HG03354 (cell line): ENCODE measurements at regions not wholly inside any gene's neighbourhood (a gene's known extent, or its start where the extent isn't known, plus 50 kb on each side); places are given as distances from the start of the nearest gene placed in this dataset.
"Not testable (repeated sequence)": the region's sequence is repeated elsewhere in the genome, so short reads cannot be mapped to it uniquely, and the experiment has no call there.

ENCODE experiments used
- ATAC-seq: cut with Tn5 transposase; IDR thresholded peaks from one replicate; pipeline ENCODE4 v1.9.1; 2021; ENCODE audit warnings: mild to moderate bottlenecking; ENCODE audit not compliant: unreplicated experiment, poor library complexity, severe bottlenecking

DNA sequence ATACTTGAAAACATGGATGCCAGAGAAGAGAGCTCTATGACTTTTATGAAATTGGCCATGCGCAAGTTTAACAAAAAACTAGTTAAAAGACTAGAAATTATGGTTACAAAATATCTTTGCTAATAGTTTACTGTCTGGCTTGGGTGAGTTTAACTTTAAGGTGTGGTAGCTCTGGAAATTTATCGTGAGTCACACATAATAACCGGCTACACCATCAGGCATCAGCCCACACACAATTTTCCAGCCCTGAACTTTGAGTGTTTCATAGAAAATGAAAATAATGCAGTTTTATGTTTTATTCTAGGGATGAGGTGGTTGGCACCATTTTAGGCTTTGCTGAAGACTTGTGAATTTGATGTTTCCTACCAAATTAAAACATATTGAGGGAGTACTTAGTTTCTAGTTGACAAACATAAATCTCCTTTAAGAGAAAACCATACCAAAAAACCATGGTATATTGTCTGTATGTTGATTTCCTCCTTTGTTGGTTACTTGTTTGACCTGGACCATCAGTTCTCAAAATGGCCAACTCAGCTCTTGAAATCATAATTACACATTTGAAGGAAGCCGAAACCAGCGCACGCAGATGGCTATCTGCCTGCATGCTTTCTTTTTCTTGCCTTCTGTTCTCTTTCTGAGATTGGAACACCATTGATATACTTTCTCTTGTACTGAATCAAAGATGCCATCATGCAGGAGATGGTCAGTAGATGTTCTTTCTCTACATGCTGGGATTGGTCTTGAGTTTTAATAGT is 125.1 kb downstream of the AKAP11 start:
- ATAC-seq: no peak

DNA sequence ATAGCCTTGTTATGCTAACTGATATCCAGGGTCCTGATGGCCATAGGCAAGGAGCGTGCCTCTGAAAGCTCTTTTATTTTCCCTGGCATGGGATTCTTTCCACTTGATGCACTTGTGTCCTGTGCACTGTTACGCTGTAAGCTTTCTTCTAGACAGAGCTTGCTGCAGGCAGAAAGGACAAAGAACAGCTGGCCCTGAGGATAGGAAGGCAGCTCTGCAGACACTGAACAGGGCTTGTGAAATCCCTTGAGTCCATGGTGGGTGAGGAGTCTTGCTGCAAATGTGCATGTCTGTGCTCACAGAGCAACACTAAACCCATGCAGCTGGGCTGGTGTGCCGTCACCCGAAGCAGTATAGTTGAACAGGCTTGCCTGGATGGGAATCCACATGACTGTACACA is 126.6 kb downstream of the AKAP11 start:
- no peak for ATAC-seq

DNA sequence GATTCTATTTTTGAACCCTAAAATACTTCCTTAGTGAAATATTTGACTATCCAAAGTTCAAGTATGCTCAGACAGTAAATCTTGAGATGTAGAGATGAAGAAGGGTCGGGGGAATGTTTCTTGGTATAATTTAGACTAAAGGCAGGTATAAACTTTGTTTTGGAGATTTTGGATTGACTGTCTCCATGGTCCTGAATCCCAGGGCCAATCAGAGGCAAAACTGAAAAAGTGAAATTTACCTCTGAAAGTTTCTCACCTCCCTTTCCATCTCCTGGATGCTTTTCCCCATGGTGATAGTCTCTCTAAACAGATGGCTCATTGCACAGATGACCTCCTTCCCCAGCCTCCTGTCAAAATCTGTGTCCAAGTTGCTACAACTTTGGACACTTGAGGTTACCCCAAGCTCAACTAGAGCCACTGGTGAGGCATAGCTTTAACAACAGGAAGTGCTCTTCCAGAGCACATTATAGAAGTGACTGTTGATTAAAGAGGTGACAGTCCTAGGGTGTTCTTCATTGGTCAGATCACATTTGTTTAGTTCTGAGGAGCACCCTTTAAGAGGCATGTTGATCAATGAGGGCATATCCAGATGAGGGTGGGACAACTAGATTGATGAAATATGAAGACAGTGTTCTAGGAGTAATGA is 128.4 kb downstream of the AKAP11 start:
- no peak for ATAC-seq

DNA sequence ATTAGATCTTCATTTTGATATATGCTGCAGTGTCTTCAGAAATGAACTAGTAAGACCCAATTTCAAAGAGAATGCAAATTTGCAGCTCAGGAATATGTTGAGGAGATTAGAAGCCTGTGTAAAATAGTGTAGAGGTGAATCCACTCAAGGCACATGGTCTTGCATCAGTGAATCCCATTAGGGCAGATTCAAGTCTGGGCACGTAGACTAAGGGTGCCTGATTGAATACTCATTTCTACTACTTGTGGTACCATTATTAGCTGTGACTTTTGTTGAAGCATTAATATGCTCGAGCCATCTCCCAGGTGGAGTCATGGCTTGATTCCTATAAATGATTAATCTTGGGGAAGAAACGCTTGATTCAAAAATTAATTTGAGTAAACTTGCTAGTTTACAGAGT is 129.4 kb downstream of the AKAP11 start:
- no peak for ATAC-seq

DNA sequence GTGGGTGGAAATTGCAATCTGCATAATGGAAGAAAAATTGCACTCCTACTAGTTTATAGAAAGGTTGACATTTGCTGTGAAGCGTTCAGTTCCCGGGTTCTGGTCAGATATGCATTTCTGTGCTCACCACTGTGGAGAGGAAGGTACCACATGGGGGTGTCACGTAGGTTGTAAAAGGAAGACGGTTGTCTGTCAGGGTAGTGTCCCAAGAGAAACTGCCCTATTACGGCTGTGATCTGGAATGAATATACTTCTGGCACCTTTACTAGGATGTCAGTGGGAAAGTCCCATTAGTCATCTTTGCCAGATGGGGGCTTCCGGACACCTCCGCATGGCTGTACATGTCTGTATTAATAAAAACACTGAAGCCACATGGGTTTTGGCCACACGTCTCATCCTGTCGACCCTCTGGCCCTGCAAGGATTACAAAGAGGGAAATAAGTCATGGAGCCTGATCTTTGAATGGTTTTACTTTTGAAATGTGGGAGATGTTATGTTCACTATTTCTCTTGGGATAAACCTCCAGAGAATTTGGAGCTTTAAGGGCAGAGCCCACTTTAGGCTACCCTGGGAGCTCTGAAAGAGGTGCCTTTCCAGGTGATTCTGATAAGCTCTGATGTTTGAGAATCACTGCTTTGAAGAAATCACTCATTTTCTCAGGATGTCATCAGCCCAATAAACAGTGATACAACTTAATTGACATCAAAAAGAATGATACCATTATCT is 133.9 kb downstream of the AKAP11 start:
- ATAC-seq: peak; percentile 80

DNA sequence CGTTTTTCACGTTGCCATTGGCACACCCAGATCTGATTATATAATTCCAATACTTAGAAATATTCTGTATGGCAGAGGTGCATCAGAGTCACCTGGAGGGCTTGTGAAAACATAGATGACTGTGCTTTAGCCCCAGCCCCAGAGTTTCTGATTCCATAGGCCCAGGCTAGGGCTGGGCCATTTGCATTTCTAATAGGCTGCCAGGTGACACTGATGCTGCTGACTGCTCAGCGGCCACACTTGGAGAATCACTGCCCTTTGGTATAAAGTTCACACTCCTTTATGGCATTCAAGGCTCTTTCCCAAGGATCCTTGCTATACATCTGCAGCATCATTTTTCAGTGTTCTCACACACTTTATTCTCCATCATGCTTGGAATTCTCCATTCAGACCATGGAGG is 137.1 kb downstream of the AKAP11 start:
- no peak for ATAC-seq

DNA sequence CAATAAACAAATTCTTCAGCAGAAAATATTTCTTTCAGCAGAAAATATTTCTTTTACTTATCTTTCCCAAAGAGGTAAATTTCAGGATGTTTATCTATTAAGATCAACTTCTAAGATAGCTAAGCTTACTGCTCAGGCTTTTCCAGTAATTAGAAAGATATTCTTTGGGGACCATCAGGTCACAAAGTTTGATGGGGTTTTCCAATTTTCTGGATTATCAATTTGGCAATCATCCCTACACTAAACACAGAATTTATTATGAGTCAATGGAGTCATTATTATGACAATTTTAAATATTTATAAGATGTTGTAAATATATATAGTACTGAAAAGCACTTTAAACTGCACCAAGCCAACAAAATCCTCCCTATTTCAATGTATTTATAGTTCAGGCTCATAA is 137.6 kb downstream of the AKAP11 start:
- ATAC-seq: no peak

DNA sequence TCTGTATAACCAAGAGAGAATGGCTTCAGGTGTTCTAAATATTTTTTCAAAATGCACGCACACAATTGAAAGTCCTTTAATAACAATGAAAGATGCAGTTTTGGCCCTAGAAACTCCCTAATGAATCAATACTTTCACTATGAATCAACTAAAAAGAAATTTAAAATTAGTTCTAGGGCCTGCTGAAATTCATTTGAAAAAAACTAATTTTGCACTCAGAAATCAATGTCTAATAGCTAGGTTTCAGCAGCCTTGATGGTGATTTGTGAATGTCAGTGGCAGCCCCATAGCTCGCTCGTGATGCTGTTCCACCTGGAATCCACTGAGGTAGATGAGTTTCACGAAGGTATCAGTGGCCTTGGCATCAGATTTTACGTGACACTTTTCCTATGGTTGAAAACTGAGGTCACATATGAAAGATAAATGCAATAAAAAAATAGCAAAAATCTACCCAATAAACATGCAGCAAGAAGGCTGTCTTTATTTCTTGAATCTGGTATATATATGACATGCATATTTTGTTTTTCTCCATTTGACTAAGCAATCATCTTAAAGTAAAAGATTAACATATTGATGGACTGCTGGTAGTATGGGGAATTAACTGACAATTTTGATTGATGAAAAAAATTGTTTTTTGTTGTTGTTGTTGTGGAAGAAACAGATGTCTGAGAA is 141.0 kb downstream of the AKAP11 start:
- peak; percentile 61 for ATAC-seq

DNA sequence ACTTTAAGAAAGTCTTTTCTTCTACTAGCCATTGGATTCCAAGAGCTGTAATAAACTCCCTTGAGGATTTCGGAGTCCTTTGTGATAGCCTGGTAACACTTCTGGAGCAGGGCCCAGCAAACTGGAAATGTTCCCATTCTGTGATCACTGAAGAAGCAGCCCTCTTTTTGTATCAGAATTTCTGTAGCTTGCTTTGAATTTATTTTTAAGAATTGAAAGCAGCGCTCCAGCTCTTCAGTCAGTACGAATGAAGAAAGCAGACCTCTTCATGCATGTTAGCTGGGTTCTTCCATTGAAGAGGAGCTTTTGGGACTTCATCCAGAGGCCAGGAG is 141.5 kb downstream of the AKAP11 start:
- no peak for ATAC-seq

DNA sequence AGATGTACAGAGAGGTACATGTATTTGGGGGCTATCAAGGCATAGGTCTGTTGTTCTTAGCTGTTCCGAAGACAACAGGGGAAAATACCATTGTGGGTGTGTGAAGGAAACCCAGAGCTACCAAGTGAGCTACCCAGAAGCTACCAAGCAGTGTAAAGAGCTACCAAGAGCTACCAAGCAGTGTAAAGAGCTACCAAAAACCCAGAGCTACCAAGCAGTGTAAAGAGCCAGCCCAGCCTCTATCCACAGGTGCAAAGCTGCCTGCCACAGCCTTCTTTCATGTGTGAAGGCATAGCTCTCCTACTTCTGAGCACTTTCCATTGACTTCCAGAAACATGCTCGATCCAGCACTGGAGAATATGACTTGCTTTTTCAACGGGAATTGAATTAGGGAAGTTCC is 145.7 kb downstream of the AKAP11 start:
- no peak for ATAC-seq

DNA sequence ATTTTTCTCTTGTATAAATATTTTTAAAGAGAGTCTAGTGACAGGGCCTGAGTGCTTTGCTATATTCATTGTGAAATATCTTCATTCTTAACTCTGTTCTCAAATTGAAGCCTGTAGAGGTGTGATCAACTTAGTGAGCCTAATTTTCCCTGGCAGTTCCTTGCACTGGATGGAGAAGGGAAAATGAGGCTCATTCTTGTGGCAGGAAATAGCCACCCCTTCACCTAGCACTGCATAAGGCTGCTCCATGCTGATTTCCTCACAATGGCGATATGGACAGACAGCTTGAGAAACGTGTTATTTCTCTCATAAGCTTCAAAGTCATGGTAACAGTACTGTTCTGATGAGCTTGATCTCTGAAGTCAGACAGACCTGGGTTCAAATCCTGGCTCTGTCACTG is 146.2 kb downstream of the AKAP11 start:
- ATAC-seq: no peak

DNA sequence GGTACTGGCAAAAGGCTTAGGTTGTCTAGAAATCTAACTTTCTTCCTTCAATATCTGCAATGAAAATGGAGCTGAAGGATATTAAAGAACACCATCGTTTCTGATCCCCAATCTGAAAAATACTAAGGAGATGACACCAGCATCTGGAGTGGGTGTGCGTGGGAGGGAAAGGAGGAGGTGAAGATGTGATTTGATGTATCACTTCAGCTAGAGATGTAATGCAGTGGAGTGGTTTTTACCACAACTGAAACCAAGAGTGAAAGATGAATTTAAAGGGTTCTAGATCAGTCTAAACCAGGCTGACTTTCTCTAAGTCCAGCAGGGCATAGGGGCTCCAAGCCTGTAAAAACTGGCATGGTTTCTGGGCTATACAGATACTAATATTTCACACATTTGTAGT is 148.4 kb downstream of the AKAP11 start:
- peak; percentile 75 for ATAC-seq

DNA sequence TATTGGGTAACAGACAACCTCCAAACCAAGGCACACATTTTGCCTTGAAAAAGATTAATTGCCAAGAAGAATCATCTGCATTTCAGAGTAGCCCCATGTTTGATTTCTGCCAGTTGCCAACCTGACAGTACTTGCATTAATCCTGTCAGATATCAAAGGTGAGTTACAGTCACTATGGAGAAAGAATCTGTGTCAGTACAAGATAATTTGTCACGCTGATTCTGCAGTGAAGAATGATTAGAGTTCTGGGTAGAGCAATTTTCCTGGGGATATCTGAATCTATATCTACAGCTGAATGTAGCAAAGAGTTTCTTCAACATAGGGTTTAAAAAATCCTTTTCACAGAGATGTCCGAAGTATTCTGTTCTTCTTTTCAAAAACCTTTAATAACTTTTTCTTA is 150.7 kb downstream of the AKAP11 start:
- no peak for ATAC-seq

DNA sequence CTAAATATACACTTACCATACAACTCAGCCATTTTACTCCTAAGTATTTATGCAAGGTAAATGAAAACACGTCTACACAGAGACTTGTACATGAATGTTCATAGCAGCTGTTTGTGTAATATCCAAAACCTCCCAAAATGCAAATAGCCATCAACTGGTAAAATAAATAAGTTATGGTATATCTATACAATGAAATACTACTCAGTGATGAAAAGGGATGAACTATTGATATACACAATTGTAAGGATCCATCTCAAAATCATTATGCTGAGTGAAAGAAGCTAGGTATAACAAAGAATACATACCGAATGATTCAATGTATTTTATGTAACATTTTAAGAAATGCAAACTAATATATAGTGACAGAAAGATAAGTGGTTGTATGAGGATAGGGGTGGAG is 149.8 kb upstream of the TNFSF11 start:
- no peak for ATAC-seq

DNA sequence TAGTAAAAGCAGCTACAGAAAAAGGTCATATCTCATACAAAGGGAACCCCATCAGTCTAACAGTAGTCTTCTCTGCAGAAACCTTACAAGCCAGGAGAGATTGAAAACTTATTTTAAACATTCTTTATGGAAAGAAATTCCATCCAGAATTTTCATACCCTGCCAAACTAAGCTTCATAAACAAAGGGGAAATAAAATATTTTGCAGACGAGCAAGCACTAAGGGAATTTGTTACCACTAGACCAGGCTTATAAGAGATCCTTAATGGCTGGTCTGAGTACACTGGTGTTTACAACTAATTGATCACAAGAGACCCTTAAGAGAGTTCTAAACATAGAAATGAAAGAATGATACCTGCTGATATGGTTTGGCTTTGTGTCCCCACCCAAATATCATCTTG is 128.6 kb upstream of the TNFSF11 start:
- ATAC-seq: no peak

DNA sequence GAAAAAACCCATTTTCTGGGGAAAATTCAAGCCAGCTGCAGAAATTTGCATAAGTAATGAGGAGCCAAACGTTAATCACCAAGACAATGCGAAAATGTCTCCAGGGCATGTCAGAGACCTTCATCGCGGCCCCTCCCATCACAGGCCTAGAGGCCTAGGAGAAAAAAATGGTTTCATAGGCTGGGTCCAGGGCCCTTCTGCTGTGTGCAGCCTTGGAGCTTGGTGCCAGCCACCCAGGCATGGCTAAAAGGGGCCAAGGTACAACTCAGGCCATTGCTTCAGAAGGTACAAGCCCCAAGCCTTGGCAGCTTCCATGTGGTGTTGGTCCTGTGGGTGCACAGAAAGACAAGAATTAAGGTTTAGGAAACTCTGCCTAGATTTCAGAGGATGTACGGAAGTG is 127.4 kb upstream of the TNFSF11 start:
- not testable (repeated sequence) for ATAC-seq

DNA sequence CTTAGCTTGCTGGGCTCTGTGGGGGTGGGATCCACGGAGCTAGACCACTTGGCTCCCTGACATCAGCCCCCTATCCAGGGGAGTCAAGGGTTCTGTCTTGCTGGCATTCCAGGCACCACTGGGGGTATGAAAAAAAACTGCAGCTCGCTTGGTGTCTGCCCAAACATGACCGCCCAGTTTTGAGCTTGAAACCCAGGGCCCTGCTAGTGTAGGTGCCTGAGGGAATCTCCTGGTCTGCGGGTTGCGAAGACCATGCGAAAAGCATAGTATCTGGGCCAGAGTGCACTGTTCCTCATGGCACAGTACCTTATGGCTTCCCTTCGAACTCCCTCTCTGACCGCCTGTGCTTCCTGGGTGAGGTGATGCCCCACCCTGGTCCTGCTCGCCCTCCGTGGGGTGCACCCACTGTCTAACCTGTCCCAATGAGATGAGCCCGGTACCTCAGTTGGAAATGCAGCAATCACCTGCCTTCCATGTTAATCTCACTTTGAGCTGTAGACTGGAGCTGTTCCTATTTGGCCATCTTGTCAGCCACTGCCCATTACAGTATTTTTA is 120.8 kb upstream of the TNFSF11 start:
- ATAC-seq: no peak

DNA sequence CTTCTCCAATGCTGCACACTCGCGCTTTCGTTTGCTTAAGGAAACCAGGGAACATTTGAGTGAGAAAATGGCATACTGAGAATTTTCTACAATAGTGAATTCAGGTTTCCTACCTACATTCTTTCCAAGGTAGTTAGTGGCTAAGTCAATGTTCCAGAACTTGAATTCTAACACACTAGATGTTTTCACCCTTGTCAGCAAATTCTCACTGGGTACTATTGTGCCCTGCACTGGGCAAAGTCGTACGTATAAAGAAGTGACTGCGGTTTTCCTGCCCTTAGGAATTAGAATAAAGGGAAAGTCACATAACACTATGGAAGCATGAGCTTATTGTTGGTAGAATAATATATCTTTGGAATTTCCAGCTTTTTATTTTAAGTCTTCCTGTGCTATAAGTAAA is 119.2 kb upstream of the TNFSF11 start:
- no peak for ATAC-seq

DNA sequence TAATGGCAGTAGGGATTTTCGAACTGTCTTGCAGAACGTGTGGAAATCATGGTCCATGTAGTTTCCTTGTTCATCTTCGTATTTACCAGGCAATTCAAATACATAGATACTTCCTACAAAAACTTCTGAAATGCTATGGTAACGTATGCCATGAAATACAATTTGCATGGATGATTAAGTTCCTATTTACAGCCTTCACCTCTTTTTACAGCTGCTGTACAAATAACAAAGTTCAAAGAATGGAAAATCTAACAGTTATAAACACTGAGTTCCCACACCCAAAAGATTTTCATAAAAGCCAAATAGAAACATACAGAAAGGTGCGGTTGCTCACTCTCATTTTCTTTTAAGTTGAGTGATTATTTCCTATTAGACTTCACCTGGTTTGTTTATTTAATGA is 115.8 kb upstream of the TNFSF11 start:
- ATAC-seq: no peak

DNA sequence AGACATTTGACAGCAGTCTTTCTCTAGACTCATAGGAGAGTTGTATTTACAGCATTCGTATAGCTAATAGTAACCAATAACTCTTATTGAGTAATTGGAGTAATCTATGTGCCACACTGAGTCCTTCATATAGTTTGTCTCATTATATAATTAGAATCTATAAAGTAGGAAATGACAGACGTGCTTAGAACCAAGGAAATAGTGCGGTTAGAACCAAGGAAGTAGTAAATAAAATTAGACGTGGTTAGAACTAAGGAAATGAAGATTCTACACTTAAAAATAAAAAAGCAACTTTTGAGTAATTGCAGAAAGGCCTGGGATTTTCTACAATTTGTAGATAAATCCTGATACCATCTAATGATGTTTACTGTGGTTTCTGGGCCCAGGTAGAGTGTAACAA is 107.8 kb upstream of the TNFSF11 start:
- ATAC-seq: no peak
